ENCODE measurements at regions not wholly inside any gene's neighbourhood (a gene's known extent, or its start where the extent isn't known, plus 50 kb on each side); places are given as distances from the start of the nearest gene placed in this dataset.

GRCh38 chr21:32193098-32193465, 85.8 kb downstream of the MIS18A start:
- Histone ChIP-seq H3K27ac (no peak overlapping the region), H3K4me1 (no peaks in the 10 kb centered on the region), H3K4me3 (no peak overlapping the region), H3K9me3 (no peaks in the 10 kb centered on the region), H3K4me2 (no peak overlapping the region)
- 38% methylated on average over 7 of the region's 7 CpGs for WGBS (ENCODE audit: missing lambda C conversion rate)
- CTCF ChIA-PET, result no interaction called here
- ATAC-seq (no peak), DNase-seq (ENCODE audit: low read depth in 1 of 2, low spot score in 1 of 2) (no peak), FAIRE-seq (no peak)
- TF ChIP-seq EHMT2 (IDR thresholded peaks at IDR 0.05; ENCODE audit: low read depth), result no peak
- TF ChIP-seq POLR2AphosphoS2 (conservative IDR thresholded peaks at IDR 0.05; ENCODE audit: low read length), result no peak
- no peak for TF ChIP-seq JUN (IDR thresholded peaks at IDR 0.05)
- no peak for TF ChIP-seq KDM5A (IDR thresholded peaks at IDR 0.05)
- TF ChIP-seq POLR2A (IDR thresholded peaks at IDR 0.05; ENCODE audit: low read length), result no peak
- TF ChIP-seq ATOH8 (CRISPR knock-in tag; IDR thresholded peaks at IDR 0.05; ENCODE audit: low read depth), result no peak
- no peak for TF ChIP-seq RCOR1 (IDR thresholded peaks at IDR 0.05; ENCODE audit: low read depth, low read length)
- TF ChIP-seq SMC3 (IDR thresholded peaks at IDR 0.05), result no peak
- no peak for TF ChIP-seq CHD4 (IDR thresholded peaks at IDR 0.05; ENCODE audit: borderline replicate concordance)
- TF ChIP-seq, protein P1, sequence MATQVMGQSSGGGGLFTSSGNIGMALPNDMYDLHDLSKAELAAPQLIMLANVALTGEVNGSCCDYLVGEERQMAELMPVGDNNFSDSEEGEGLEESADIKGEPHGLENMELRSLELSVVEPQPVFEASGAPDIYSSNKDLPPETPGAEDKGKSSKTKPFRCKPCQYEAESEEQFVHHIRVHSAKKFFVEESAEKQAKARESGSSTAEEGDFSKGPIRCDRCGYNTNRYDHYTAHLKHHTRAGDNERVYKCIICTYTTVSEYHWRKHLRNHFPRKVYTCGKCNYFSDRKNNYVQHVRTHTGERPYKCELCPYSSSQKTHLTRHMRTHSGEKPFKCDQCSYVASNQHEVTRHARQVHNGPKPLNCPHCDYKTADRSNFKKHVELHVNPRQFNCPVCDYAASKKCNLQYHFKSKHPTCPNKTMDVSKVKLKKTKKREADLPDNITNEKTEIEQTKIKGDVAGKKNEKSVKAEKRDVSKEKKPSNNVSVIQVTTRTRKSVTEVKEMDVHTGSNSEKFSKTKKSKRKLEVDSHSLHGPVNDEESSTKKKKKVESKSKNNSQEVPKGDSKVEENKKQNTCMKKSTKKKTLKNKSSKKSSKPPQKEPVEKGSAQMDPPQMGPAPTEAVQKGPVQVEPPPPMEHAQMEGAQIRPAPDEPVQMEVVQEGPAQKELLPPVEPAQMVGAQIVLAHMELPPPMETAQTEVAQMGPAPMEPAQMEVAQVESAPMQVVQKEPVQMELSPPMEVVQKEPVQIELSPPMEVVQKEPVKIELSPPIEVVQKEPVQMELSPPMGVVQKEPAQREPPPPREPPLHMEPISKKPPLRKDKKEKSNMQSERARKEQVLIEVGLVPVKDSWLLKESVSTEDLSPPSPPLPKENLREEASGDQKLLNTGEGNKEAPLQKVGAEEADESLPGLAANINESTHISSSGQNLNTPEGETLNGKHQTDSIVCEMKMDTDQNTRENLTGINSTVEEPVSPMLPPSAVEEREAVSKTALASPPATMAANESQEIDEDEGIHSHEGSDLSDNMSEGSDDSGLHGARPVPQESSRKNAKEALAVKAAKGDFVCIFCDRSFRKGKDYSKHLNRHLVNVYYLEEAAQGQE (IDR thresholded peaks at IDR 0.05), result no peak
- TF ChIP-seq KDM1A (IDR thresholded peaks at IDR 0.05; ENCODE audit: low read depth), result no peak
- no peak for TF ChIP-seq CBX8 (IDR thresholded peaks at IDR 0.05)
- POLR2A ChIA-PET, result no interaction called here

DNA sequence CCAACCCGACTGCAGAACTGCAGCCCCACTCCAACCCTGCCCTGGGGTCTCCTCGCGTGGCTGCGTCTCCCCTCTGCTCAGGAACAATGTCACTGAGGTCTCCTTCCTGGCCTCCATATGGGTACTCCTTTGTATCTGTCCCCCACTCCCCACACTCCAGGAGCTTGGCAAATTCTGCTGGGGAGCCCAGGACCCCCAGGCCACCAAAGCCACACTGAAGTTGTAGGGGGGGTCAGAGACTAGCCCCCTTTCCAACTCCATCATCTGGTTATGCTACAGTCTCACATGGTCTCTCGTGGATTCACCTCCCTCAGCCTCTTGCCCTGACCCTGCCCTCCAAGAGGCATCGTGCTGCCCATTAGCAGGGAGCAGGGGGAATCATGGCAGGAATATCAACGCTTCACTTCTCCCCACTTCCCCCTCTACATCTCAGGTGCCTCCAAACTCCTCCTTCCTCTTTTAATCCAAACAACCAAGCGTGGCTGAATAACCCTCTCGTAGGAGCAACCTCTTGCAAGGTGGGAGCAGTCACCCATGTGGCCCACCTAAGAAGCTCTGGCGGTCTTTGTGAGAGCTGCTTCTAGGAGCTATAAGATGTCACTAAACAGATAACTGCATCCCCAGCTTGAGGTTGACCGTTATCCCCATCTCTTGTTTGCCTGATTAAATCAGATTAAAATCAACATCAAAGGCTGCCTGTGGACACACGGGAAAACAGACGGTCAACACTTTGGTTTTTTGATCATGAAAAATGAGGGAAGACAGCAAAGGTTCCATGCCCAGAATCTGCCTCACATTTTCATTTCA, 86.4 kb downstream of the MIS18A start:
- TF ChIP-seq JUN (IDR thresholded peaks at IDR 0.05) (no peak), ESRRA (IDR thresholded peaks at IDR 0.05; ENCODE audit: borderline replicate concordance, low read length) (no peak), HMGXB4 (CRISPR knock-in tag; IDR thresholded peaks at IDR 0.05; ENCODE audit: borderline replicate concordance) (no peak), ZC3H11A (IDR thresholded peaks at IDR 0.05) (no peak), EHF (CRISPR knock-in tag; IDR thresholded peaks at IDR 0.05) (no peak), FOXS1 (CRISPR knock-in tag; IDR thresholded peaks at IDR 0.05) (no peak), RCOR1 (IDR thresholded peaks at IDR 0.05; ENCODE audit: low read depth, low read length) (no peak), HOXB5 (CRISPR knock-in tag; IDR thresholded peaks at IDR 0.05) (no peak), SREBF2 (IDR thresholded peaks at IDR 0.05) (no peak), RNF2 (IDR thresholded peaks at IDR 0.05; ENCODE audit: borderline replicate concordance, low read depth) (no peak)
- TF ChIP-seq, protein P2, sequence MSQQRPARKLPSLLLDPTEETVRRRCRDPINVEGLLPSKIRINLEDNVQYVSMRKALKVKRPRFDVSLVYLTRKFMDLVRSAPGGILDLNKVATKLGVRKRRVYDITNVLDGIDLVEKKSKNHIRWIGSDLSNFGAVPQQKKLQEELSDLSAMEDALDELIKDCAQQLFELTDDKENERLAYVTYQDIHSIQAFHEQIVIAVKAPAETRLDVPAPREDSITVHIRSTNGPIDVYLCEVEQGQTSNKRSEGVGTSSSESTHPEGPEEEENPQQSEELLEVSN (IDR thresholded peaks at IDR 0.05; ENCODE audit: borderline replicate concordance, low read depth), result no peak
- ChIA-PET CTCF (no interaction called here), POLR2A (no interaction called here)
- Histone ChIP-seq H3K9me3 (no peaks in the 10 kb centered on the region), H3K4me1 (no peaks in the 10 kb centered on the region), H3K27ac (no peak overlapping the region), H3K4me2 (no peak overlapping the region), H3K4me3 (no peak overlapping the region)
- no peak for DNase-seq (ENCODE audit: low read depth in 1 of 2, low spot score in 1 of 2)
- no peak for FAIRE-seq
- WGBS (ENCODE audit: missing lambda C conversion rate), result 26% methylated on average over 9 of the region's 13 CpGs
- no peak for ATAC-seq

All from A549 (cell line).